ENCODE measurements at regions not wholly inside any gene's neighbourhood (a gene's known extent, or its start where the extent isn't known, plus 50 kb on each side); places are given as distances from the start of the nearest gene placed in this dataset.

DNA sequence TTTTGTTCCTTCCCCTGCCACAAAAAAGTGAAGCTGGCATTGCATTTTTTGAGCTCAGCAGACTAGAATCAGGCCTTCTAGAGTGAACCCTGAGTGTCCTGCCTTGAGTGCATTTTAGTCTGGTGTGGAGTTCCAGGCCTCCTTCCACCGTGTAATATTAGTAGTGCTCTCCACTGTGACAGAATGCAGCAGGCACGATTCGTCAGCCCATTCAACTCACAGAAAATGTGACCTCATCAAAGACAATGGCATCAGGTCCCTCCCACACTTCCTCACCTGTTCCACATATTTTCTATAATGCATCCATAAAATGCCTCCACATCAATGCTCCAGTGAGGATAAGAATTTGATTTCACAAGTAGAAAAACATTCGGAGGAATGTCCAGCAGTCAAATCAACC is 227.6 kb downstream of the FGF9 start:
- H3K27me3 Mint-ChIP-seq = no peaks in the 10 kb centered on the region
- Histone ChIP-seq H4K20me1 (ENCODE audit: control insufficient read depth, insufficient read depth, low read length, poor library complexity, severe bottlenecking) (no peaks in the 10 kb centered on the region), H2AFZ (ENCODE audit: insufficient read depth, low read depth, low read length, poor library complexity, severe bottlenecking) (no peak overlapping the region), H3K4me1 (ENCODE audit: control insufficient read depth in 2 of 2, insufficient read depth in 2 of 2, low read length in 2 of 2) (no peaks in the 10 kb centered on the region), H3K9me3 (ENCODE audit: control extremely low read depth in 1 of 3, control insufficient read depth in 2 of 3, insufficient read depth in 1 of 3, low read length in 2 of 3) (no peaks in the 10 kb centered on the region), H3K27me3 (replicated peaks in 1 of 4; ENCODE audit: control extremely low read depth in 1 of 4, control insufficient read depth in 3 of 4, insufficient read depth in 4 of 4, low read length in 3 of 4) (no peaks in the 10 kb centered on the region), H3K36me3 (replicated peaks in 1 of 2; ENCODE audit: control extremely low read depth in 1 of 2, control insufficient read depth in 1 of 2, extremely low read depth in 1 of 2, insufficient read depth in 2 of 2, low read length in 1 of 2) (no peaks in the 10 kb centered on the region), H3K4me2 (replicated peaks; ENCODE audit: low read depth, low read length, poor library complexity, severe bottlenecking) (no peak overlapping the region), H3K9ac (ENCODE audit: low read length) (no peak overlapping the region), H3K27ac (ENCODE audit: low read length in 2 of 2) (no peak overlapping the region), H3K4me3 (ENCODE audit: control extremely low read depth in 1 of 5, extremely low read depth in 1 of 5, insufficient read depth in 1 of 5, low read depth in 2 of 5, low read length in 4 of 5) (no peak overlapping the region), H3K79me2 (ENCODE audit: control insufficient read depth, insufficient read depth, low read length) (no peaks in the 10 kb centered on the region)
- DNase-seq (no peak), ATAC-seq (ENCODE audit: low read depth) (no peak)
- 76% methylated on average over 3 of the region's 4 CpGs for WGBS (ENCODE audit: insufficient coverage)
- no peaks in the 10 kb centered on the region for H3K4me1 Mint-ChIP-seq
- TF ChIP-seq, protein P1, sequence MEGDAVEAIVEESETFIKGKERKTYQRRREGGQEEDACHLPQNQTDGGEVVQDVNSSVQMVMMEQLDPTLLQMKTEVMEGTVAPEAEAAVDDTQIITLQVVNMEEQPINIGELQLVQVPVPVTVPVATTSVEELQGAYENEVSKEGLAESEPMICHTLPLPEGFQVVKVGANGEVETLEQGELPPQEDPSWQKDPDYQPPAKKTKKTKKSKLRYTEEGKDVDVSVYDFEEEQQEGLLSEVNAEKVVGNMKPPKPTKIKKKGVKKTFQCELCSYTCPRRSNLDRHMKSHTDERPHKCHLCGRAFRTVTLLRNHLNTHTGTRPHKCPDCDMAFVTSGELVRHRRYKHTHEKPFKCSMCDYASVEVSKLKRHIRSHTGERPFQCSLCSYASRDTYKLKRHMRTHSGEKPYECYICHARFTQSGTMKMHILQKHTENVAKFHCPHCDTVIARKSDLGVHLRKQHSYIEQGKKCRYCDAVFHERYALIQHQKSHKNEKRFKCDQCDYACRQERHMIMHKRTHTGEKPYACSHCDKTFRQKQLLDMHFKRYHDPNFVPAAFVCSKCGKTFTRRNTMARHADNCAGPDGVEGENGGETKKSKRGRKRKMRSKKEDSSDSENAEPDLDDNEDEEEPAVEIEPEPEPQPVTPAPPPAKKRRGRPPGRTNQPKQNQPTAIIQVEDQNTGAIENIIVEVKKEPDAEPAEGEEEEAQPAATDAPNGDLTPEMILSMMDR (IDR thresholded peaks at IDR 0.05) = no peak
- no peak for TF ChIP-seq EZH2 (IDR thresholded peaks at IDR 0.05; ENCODE audit: borderline replicate concordance, insufficient read depth, low read depth, low read length, poor library complexity, severe bottlenecking)
- H3K9me3 Mint-ChIP-seq (ENCODE audit: insufficient read depth) = no peaks in the 10 kb centered on the region
- H3K27ac Mint-ChIP-seq = no peak overlapping the region
- POLR2A ChIA-PET = no interaction called here
- intact Hi-C loops (cut with micrococcal nuclease) = no loop called here
- no peak overlapping the region for H3K4me3 Mint-ChIP-seq
- CTCF ChIA-PET = no interaction called here

DNA sequence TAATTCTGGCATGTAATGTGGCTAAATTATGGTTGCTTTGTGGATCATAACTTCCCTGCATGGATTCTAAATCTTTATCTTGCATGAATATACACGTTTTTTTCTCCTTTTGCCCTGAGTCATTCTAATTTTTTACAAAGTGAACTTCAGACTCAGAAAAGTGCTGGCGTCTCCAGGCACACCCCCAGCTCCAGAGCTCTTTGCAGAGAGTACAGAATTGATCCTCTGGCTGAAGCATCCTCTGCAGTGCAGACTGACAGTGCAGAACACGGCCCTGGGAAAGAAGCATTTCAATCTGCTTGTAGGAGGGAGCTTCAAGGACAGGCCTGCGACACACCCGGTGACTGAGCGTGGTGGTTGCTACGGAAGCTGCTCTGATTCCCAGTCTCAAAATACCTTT is 228.1 kb downstream of the FGF9 start:
- no peak overlapping the region for H3K9ac ChIP-seq (ENCODE audit: low read length)
- H3K79me2 ChIP-seq (ENCODE audit: control insufficient read depth, insufficient read depth, low read length) = no peaks in the 10 kb centered on the region
- 79% methylated on average over 7 of the region's 7 CpGs for WGBS (ENCODE audit: insufficient coverage)
- intact Hi-C loops (cut with micrococcal nuclease) = no loop called here
- Mint-ChIP-seq H3K4me1 (no peaks in the 10 kb centered on the region), H3K9me3 (ENCODE audit: insufficient read depth) (no peaks in the 10 kb centered on the region), H3K27me3 (no peaks in the 10 kb centered on the region), H3K27ac (no peak overlapping the region), H3K4me3 (no peak overlapping the region)
- DNase-seq (no peak), ATAC-seq (ENCODE audit: low read depth) (no peak)
- H3K27me3 ChIP-seq (replicated peaks in 1 of 4; ENCODE audit: control extremely low read depth in 1 of 4, control insufficient read depth in 3 of 4, insufficient read depth in 4 of 4, low read length in 3 of 4) = no peaks in the 10 kb centered on the region
- no peaks in the 10 kb centered on the region for H4K20me1 ChIP-seq (ENCODE audit: control insufficient read depth, insufficient read depth, low read length, poor library complexity, severe bottlenecking)
- H3K4me2 ChIP-seq (replicated peaks; ENCODE audit: low read depth, low read length, poor library complexity, severe bottlenecking) = no peak overlapping the region
- H2AFZ ChIP-seq (ENCODE audit: insufficient read depth, low read depth, low read length, poor library complexity, severe bottlenecking) = no peak overlapping the region
- H3K4me1 ChIP-seq (ENCODE audit: control insufficient read depth in 2 of 2, insufficient read depth in 2 of 2, low read length in 2 of 2) = no peaks in the 10 kb centered on the region
- H3K36me3 ChIP-seq (replicated peaks in 1 of 2; ENCODE audit: control extremely low read depth in 1 of 2, control insufficient read depth in 1 of 2, extremely low read depth in 1 of 2, insufficient read depth in 2 of 2, low read length in 1 of 2) = no peaks in the 10 kb centered on the region
- H3K9me3 ChIP-seq (ENCODE audit: control extremely low read depth in 1 of 3, control insufficient read depth in 2 of 3, insufficient read depth in 1 of 3, low read length in 2 of 3) = no peaks in the 10 kb centered on the region
- POLR2A ChIA-PET = no interaction called here
- CTCF ChIA-PET = no interaction called here
- no peak overlapping the region for H3K4me3 ChIP-seq (ENCODE audit: control extremely low read depth in 1 of 5, extremely low read depth in 1 of 5, insufficient read depth in 1 of 5, low read depth in 2 of 5, low read length in 4 of 5)
- TF ChIP-seq EZH2 (IDR thresholded peaks at IDR 0.05; ENCODE audit: borderline replicate concordance, insufficient read depth, low read depth, low read length, poor library complexity, severe bottlenecking) = no peak
- TF ChIP-seq, protein P1 (IDR thresholded peaks at IDR 0.05) = no peak
- H3K27ac ChIP-seq (ENCODE audit: low read length in 2 of 2) = no peak overlapping the region

All from B cell (primary cell).